GM12874 (cell line): ENCODE measurements at regions not wholly inside any gene's neighbourhood (a gene's known extent, or its start where the extent isn't known, plus 50 kb on each side); places are given as distances from the start of the nearest gene placed in this dataset.

Source experiments
- TF ChIP-seq, protein P1 (sequence below): IDR thresholded peaks from 2 replicates; pipeline ENCODE4 v1.5.1; 2011; ENCODE audit warnings: low read depth, mild to moderate bottlenecking, control low read depth, low read length, moderate library complexity; ENCODE audit not compliant: insufficient read depth

DNA sequence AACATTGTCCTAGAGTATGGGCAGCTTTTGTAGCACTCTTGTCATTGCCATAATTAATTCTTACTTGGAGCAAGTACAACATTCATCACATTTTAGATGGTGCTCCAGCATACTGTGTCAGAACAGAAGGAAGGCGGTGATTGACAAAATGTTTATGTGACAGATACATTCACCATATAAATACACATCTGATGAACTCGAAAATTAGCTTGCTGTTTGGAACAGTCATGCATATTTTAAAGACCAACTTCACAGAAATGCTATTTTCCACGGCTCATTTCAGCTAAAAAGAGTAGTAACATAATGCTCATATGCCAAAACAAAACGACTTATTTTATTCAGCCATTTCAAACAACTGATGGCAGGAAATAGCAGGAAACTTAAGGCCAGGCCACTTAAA, 302.7 kb downstream of the MRPL39 start:
- TF ChIP-seq, protein P1, sequence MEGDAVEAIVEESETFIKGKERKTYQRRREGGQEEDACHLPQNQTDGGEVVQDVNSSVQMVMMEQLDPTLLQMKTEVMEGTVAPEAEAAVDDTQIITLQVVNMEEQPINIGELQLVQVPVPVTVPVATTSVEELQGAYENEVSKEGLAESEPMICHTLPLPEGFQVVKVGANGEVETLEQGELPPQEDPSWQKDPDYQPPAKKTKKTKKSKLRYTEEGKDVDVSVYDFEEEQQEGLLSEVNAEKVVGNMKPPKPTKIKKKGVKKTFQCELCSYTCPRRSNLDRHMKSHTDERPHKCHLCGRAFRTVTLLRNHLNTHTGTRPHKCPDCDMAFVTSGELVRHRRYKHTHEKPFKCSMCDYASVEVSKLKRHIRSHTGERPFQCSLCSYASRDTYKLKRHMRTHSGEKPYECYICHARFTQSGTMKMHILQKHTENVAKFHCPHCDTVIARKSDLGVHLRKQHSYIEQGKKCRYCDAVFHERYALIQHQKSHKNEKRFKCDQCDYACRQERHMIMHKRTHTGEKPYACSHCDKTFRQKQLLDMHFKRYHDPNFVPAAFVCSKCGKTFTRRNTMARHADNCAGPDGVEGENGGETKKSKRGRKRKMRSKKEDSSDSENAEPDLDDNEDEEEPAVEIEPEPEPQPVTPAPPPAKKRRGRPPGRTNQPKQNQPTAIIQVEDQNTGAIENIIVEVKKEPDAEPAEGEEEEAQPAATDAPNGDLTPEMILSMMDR: no peak

DNA sequence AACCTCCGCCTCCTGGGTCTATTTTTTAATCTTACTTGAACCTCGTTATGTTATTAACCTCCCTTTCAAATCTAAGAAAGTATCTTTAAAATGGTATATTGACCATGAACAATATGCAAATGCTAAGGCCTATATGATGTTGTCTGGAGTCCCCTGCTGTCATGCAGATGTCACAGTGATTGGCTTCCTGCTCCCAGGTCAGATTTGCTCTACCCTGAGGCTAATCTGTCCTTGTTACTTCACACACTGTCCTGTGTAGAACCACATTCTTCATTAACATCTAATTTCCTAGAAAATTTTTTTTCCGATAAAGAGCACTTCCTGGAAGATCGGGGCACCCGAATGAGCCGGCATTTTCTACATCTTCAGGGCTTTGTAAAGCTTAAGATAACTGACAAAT, 306.6 kb downstream of the MRPL39 start:
- TF ChIP-seq, protein P1: no peak

DNA sequence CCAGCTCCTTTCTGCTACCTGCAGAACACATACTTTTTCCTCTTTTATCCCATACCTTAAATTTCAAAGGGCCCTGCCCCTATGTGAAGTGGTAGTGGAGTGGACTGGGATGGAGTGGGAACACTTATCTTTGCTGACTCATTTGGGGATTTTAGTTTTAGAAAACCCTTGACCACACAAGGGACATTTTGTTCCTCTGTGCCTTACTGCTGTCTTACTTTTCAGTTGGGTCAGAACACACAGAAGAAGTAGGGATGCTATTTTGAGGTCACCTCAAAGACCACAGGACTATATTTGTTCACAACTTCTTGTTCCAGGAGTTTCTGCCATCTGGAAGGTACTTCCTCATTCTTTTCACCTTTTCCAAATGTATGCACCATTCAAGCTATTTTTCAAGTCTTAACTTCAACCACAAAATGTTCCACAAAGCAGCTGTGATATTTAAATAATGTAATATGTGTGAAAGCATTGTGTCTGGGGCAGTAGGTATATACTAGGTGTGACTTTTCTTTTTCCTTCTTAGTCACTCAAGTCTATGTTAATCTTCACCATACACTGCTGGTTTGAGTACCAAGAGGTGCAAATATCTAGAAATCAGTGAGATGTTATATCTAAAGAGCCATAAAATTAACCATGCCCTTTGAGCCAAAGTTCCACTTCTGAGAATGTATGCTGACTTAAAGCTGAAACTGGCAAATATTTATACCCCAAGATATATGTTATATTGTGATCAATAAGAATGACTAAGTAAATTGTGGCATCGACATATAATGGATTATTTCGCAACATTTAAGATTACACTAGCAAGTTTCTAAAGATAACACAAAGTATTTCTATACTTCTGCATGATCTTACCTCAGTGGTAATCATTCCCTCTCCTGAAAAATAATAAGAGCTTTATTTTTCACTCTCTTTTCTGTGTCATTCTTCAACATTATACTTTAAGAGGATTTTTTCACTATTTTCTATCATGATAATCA, 308.5 kb downstream of the MRPL39 start:
- TF ChIP-seq, protein P1: no peak

DNA sequence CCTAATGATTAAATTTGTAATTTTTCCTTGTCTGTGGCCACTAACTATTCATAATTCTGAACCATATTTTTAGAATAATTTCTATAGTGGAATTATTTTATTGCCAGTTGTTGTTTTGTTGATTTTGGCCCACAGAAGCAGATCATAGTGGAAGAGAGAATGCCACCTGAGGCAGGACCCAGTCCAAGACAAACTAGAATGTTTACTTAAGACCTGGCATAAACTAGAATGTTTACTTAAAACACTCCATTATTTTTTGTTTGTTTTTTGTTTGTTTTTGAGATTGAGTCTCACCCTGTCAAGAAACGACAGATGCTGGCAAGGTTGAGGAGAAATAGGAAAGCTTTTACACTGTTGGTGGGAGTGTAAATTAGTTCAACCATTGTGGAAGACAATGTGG, 310.2 kb downstream of the MRPL39 start:
- TF ChIP-seq, protein P1: no peak

DNA sequence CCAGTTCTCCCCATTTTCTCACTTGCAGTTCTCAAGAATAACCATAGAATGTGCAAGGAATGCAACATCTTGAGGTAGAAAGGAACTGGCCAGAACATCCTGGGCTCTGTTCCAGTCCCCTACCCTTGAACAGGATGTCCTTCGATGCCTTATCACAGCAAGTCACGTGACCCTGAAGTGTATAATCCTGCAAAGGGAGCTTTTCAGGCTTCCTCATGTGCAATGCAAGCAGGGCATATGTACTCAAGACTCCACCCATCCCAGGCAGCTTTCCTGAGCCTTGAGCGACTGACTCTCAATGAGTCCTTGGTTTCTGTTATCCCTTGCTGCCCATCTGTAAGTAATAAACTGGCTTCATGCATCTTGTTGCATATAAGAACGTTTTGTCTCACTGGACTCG, 311.0 kb downstream of the MRPL39 start:
- TF ChIP-seq, protein P1: no peak

DNA sequence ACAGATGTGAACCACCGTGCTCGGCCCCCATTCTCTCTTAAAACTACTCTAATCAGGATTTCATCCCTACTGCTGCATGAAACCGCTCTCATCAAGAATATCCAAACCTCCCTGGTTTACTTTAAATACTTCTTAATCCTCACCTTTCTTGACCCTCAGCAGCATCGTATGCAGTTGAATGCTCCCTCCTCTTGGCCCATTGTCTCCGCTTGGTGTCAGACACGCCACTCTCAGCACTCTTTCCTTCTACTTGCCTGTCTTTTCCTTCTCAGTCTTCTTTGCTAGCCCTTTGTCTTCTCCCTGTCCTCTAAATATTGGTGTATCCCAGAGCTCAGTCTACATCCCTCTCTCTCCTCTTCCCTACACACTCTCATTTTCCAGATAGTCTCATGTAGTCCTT, 314.9 kb downstream of the MRPL39 start:
- TF ChIP-seq, protein P1: no peak

DNA sequence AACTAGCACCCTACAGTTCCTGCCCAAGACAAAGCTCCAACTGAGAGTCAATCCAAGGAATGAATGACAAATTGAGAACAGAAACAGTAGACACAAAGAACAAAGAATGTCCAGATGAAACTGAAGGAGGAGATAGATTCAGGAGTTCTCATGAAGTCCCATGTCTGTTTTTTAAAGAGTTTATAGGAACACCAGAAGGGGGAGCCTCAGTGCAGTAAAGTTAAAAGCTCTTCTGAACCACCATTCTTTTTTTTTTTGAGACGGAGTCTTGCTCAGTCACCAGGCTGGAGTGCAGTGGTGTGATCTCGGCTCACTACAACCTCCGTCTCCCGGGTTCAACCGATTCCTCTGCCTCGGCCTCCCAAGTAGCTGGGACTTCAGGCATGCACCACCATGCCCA, 323.6 kb downstream of the MRPL39 start:
- TF ChIP-seq, protein P1: peak; percentile 45
